HCT116 (cell line): ENCODE measurements at regions not wholly inside any gene's neighbourhood (a gene's known extent, or its start where the extent isn't known, plus 50 kb on each side); places are given as distances from the start of the nearest gene placed in this dataset.

Experiments
- ATAC-seq: fragments of 200-7000 bp; cut with Tn5 transposase; 2 replicates; pipeline ENCODE4 v1.9.1; 2020; ENCODE audit warnings: mild to moderate bottlenecking, moderate library complexity
- BruUV-seq: library from RNA; stranded (reverse); fragments of 400-500 nt; replicated peaks from 2 replicates; lab custom pipeline; 2021; lab: Mats Ljungman, UMichigan
- CTCF ChIA-PET: fragments of 300-600 bp; sonication (Branson Sonifier 250); formaldehyde crosslinking; loops from one replicate; lab custom pipeline; 2021; ENCODE audit warnings: antibody characterized with exemption; lab: Charles Lee
- POLR2A ChIA-PET: fragments of 300-600, 350-600 bp; sonication (Branson Sonifier 250); formaldehyde crosslinking; loops from one replicate; lab custom pipeline; 2021; ENCODE audit warnings: antibody characterized with exemption; lab: Charles Lee
- RAD21 ChIA-PET, 2 experiments: fragments of 300-600 bp; sonication (Branson Sonifier 250); formaldehyde crosslinking; loops; one replicate each; lab custom pipeline; 2023; ENCODE audit warnings: low total read pairs in 2 of 2; ENCODE audit not compliant: uncharacterized antibody in 2 of 2, unreplicated experiment in 2 of 2, low non-redundant PET in 1 of 2; lab: Charles Lee
- DNase-seq: peaks from one replicate; pipeline ENCODE4 v3.0.0-alpha.2; 2010; ENCODE audit warnings: low read depth, low spot score
- H2AFZ ChIP-seq: fragments of 200-600 bp; shearing (Covaris generic), sonication (generic); 2 replicates; pipeline ENCODE4 v1.6.1; 2017; ENCODE audit warnings: low read depth, mixed run types, mixed read lengths, antibody characterized with exemption, low read length; ENCODE audit not compliant: poor library complexity, severe bottlenecking
- H3K27ac ChIP-seq: 2 replicates; pipeline ENCODE4 v1.5.1; 2012; ENCODE audit warnings: low read depth, low read length
- H3K27me3 ChIP-seq: fragments of 200-600 bp; sonication (generic); 2 replicates; pipeline ENCODE4 v1.6.1; 2016; ENCODE audit warnings: mixed run types, low read length, mixed read lengths; ENCODE audit not compliant: insufficient read depth
- H3K36me3 ChIP-seq, 2 experiments: fragments of 200-500 bp in 1 of 2; fragments of 200-600 bp in 1 of 2; sonication (Bioruptor generic) in 1 of 2; sonication (generic) in 1 of 2; 2 replicates each; pipeline versions ENCODE4 v1.5.1 to v1.6.1; 2014 to 2016; ENCODE audit warnings: low read length in 2 of 2, inconsistent platforms in 1 of 2, mixed read lengths in 1 of 2, mixed run types in 1 of 2; ENCODE audit not compliant: insufficient read depth in 2 of 2, control insufficient read depth in 1 of 2
- H3K4me1 ChIP-seq, 2 experiments: fragments of 200-600 bp in 1 of 2; sonication (generic) in 1 of 2; 2 replicates each; pipeline versions ENCODE4 v1.5.1 to v1.6.1; 2012 to 2017; ENCODE audit warnings: low read length in 2 of 2, inconsistent platforms in 1 of 2, mild to moderate bottlenecking in 1 of 2, mixed read lengths in 1 of 2, mixed run types in 1 of 2, moderate library complexity in 1 of 2; ENCODE audit not compliant: insufficient read depth in 2 of 2, control insufficient read depth in 1 of 2
- H3K4me2 ChIP-seq: fragments of 200-600 bp; sonication (generic); 2 replicates; pipeline ENCODE4 v1.6.1; 2017; ENCODE audit warnings: mixed run types, low read length, mixed read lengths
- H3K4me3 ChIP-seq, 2 experiments: fragments of 200-600 bp in 1 of 2; sonication (generic) in 1 of 2; replicated peaks in 1 of 2; 2 replicates each; pipeline ENCODE4 v1.5.1; 2011 to 2016; ENCODE audit warnings: low read length in 2 of 2, control low read depth in 1 of 2, low read depth in 1 of 2, mild to moderate bottlenecking in 1 of 2, mixed read lengths in 1 of 2, mixed run types in 1 of 2
- H3K79me2 ChIP-seq: fragments of 200-600 bp; sonication (generic); 2 replicates; pipeline ENCODE4 v1.6.1; 2017; ENCODE audit warnings: mild to moderate bottlenecking, mixed run types, low read length, moderate library complexity, mixed read lengths; ENCODE audit not compliant: insufficient read depth
- H3K9ac ChIP-seq: fragments of 200-600 bp; sonication (generic); 2 replicates; pipeline ENCODE4 v1.6.1; 2016; ENCODE audit warnings: low read length, mixed read lengths
- H3K9me2 ChIP-seq: fragments of 200-600 bp; sonication (generic), shearing (Covaris generic); 2 replicates; pipeline ENCODE4 v1.6.1; 2017; ENCODE audit warnings: mixed run types, mild to moderate bottlenecking, moderate library complexity; ENCODE audit not compliant: insufficient read depth
- H3K9me3 ChIP-seq, 2 experiments: fragments of 200-500 bp in 1 of 2; fragments of 200-600 bp in 1 of 2; sonication (Bioruptor generic) in 1 of 2; sonication (generic) in 1 of 2; 2 replicates each; pipeline ENCODE4 v1.6.1; 2014 to 2017; ENCODE audit warnings: low read length in 2 of 2, mixed read lengths in 2 of 2, inconsistent platforms in 1 of 2, low read depth in 1 of 2, mild to moderate bottlenecking in 1 of 2, mixed run types in 1 of 2, moderate library complexity in 1 of 2; ENCODE audit not compliant: control insufficient read depth in 1 of 2, insufficient read depth in 1 of 2
- H4K20me1 ChIP-seq: fragments of 200-600 bp; sonication (generic), shearing (Covaris generic); 2 replicates; pipeline ENCODE4 v1.6.1; 2017; ENCODE audit warnings: mixed run types, mild to moderate bottlenecking, moderate library complexity; ENCODE audit not compliant: insufficient read depth
- CBX3 ChIP-seq: IDR thresholded peaks from 2 replicates; pipeline ENCODE4 v1.6.1; 2012; ENCODE audit warnings: low read depth
- EGR1 ChIP-seq: IDR thresholded peaks from 2 replicates; pipeline ENCODE4 v1.6.1; 2012; ENCODE audit warnings: low read depth
- ELF1 ChIP-seq: IDR thresholded peaks from 2 replicates; pipeline ENCODE4 v1.6.1; 2012; ENCODE audit warnings: low read depth, borderline replicate concordance
- EZH2 ChIP-seq: fragments of 200-600 bp; sonication (generic); IDR thresholded peaks from 2 replicates; pipeline ENCODE4 v1.6.1; 2017; ENCODE audit warnings: antibody characterized with exemption, mixed run types
- FOSL1 ChIP-seq: IDR thresholded peaks from 2 replicates; pipeline ENCODE4 v1.6.1; 2012; ENCODE audit warnings: low read depth
- POLR2AphosphoS5 ChIP-seq: IDR thresholded peaks from 2 replicates; pipeline ENCODE4 v1.6.1; 2011; ENCODE audit warnings: mild to moderate bottlenecking, low read depth, low read length, moderate library complexity
- RAD21 ChIP-seq: IDR thresholded peaks from 2 replicates; pipeline ENCODE4 v1.6.1; 2012; ENCODE audit warnings: low read depth, mild to moderate bottlenecking
- SIN3A ChIP-seq: IDR thresholded peaks from 2 replicates; pipeline ENCODE4 v1.6.1; 2012; ENCODE audit warnings: low read depth
- SP1 ChIP-seq: IDR thresholded peaks from 2 replicates; pipeline ENCODE4 v1.6.1; 2012; ENCODE audit warnings: low read depth
- TCF7L2 ChIP-seq: IDR thresholded peaks from 2 replicates; pipeline ENCODE4 v1.7.0; 2011; ENCODE audit warnings: borderline replicate concordance, inconsistent platforms; ENCODE audit not compliant: insufficient read depth, insufficient read length; ENCODE audit errors: extremely low read depth
- YY1 ChIP-seq: IDR thresholded peaks from 2 replicates; pipeline ENCODE4 v1.6.1; 2011; ENCODE audit warnings: low read length, low read depth, moderate library complexity, mild to moderate bottlenecking; ENCODE audit not compliant: insufficient replicate concordance; ENCODE audit errors: extremely low read depth
- ZNF274 ChIP-seq: fragments of 200-500 bp; sonication (Bioruptor generic); IDR thresholded peaks from 2 replicates; pipeline ENCODE4 v1.6.1; 2014; ENCODE audit warnings: mild to moderate bottlenecking, low read depth, low read length, inconsistent platforms
- intact Hi-C: fragments of 100-400 bp; cut with micrococcal nuclease; formaldehyde crosslinking; loops from 2 replicates; pipeline ENCODE4 v1.10.0; 2022
- TF ChIP-seq, protein P1 (sequence below), 3 experiments: fragments of 200-600 bp in 1 of 3; sonication (generic) in 1 of 3; IDR thresholded peaks in 2 of 3; conservative IDR thresholded peaks in 1 of 3; 2 replicates each; pipeline ENCODE4 v1.5.1; 2012 to 2017; ENCODE audit warnings: low read depth in 2 of 3, low read length in 2 of 3, antibody characterized with exemption in 1 of 3, borderline replicate concordance in 1 of 3, control low read depth in 1 of 3, mild to moderate bottlenecking in 1 of 3, mixed read lengths in 1 of 3, mixed run types in 1 of 3, moderate library complexity in 1 of 3; ENCODE audit not compliant: insufficient read depth in 1 of 3

DNA sequence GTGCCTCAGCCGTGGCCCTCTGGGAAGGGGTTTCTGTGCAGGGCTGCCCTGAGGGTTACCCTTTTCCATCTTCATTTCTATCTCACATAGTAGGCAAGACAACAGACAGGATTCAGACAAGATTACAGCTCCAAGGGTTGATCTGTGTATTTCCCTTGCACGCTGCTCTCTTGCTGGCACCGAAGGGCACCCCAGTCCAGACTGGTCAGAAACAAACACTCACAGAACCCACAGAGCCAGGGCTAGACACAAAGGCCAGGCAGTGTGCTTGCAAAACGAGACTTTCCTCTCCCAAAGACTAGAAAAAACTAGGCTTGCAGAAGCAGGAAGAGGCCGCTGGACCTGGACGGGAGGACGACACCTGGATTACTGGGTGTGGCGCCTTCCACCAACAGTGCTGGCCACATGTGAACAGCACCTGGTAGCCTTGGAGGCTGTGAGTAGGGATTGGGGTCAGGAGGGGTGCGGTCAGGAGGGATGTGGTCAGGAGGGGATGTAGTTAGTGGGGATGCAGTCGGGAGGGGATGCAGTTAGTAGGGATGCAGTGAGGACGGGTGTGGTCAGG is 96.8 kb downstream of the BDH1 start (continued):
- no peak for TF ChIP-seq TCF7L2
- TF ChIP-seq FOSL1, result no peak
- TF ChIP-seq EGR1, result no peak
- TF ChIP-seq POLR2AphosphoS5, result no peak
- TF ChIP-seq CBX3, result no peak
- no peak for TF ChIP-seq RAD21

DNA sequence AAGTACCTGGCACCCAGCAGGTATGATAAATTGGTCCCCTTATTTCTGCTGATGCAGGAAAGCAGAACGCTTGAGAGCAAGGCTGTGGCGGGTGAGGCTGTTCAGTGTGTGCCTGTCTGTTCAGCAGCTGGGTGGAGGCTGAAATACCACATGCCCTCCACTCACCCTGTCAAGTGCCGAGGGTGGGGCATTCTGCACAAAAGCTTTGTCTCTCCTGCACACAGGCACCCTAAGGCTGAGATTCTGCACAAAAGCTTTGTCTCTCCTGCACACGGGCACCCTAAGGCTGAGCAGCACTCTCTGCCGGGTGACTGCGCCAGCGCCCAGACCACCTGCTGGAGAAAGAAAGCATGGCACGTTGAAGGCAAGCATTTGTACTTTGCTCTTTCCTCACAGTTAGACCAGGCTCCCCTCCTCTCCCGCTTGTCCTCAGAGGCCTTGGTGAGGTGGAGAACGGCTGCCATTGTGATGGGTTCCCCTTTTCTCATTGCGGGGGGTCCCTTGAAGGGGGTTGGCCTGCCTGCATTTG is 97.5 kb downstream of the BDH1 start:
- no peak overlapping the region for H3K4me2 ChIP-seq
- no peaks in the 10 kb centered on the region for H3K36me3 ChIP-seq
- no peaks in the 10 kb centered on the region for H3K9me2 ChIP-seq
- no peak for DNase-seq
- no peak overlapping the region for H3K9ac ChIP-seq
- intact Hi-C loops, result loop anchor here (5.0 kb wide), 1 partner anchor 161 kb away; the partner anchor contains the start of gene DLG1
- ATAC-seq, result peak; percentile 39
- peaks cover 4 to 33% of the 10 kb centered on the region in 2 experiments; a peak in 1 of 4 replicates for H3K4me1 ChIP-seq
- no TSS peak for BruUV-seq
- POLR2A ChIA-PET, result interaction anchor here (0.9 kb wide), 1 partner anchor 115 kb away, joined by 3 read pairs; no protein-coding TSS in a partner anchor
- no peak overlapping the region for H3K4me3 ChIP-seq
- no peaks in the 10 kb centered on the region for H4K20me1 ChIP-seq
- no peak overlapping the region for H2AFZ ChIP-seq
- H3K9me3 ChIP-seq, result no peaks in the 10 kb centered on the region
- H3K79me2 ChIP-seq, result no peaks in the 10 kb centered on the region
- TF ChIP-seq SP1, result no peak
- no peak for TF ChIP-seq ELF1
- TF ChIP-seq, protein P1, sequence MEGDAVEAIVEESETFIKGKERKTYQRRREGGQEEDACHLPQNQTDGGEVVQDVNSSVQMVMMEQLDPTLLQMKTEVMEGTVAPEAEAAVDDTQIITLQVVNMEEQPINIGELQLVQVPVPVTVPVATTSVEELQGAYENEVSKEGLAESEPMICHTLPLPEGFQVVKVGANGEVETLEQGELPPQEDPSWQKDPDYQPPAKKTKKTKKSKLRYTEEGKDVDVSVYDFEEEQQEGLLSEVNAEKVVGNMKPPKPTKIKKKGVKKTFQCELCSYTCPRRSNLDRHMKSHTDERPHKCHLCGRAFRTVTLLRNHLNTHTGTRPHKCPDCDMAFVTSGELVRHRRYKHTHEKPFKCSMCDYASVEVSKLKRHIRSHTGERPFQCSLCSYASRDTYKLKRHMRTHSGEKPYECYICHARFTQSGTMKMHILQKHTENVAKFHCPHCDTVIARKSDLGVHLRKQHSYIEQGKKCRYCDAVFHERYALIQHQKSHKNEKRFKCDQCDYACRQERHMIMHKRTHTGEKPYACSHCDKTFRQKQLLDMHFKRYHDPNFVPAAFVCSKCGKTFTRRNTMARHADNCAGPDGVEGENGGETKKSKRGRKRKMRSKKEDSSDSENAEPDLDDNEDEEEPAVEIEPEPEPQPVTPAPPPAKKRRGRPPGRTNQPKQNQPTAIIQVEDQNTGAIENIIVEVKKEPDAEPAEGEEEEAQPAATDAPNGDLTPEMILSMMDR (IDR thresholded peaks at IDR 0.05 in 2 of 3, conservative IDR thresholded peaks at IDR 0.05 in 1 of 3; ENCODE audit: borderline replicate concordance in 1 of 3, insufficient read depth in 1 of 3, low read depth in 2 of 3, low read length in 2 of 3), result peak in 2 of 3 experiments; percentile 47 to 50; a peak in 4 of 6 replicates
- TF ChIP-seq SIN3A, result no peak
- no peak for TF ChIP-seq ZNF274
- no peak for TF ChIP-seq YY1
- TF ChIP-seq EZH2, result no peak
- RAD21 ChIA-PET, result no interaction called here
- CTCF ChIA-PET, result no interaction called here
- no peaks in the 10 kb centered on the region for H3K27me3 ChIP-seq
- H3K27ac ChIP-seq, result no peak overlapping the region
